Erythroblast (primary cell): ENCODE measurements at regions not wholly inside any gene's neighbourhood (a gene's known extent, or its start where the extent isn't known, plus 50 kb on each side); places are given as distances from the start of the nearest gene placed in this dataset.

Experiments
- GATA1 ChIP-seq: IDR thresholded peaks from 2 replicates; pipeline ENCODE4 v1.6.1; 2011; ENCODE audit warnings: low read depth, mild to moderate bottlenecking, control low read depth, low read length, moderate library complexity
- POLR2A ChIP-seq: IDR thresholded peaks from 2 replicates; pipeline ENCODE4 v1.6.1; 2011; ENCODE audit warnings: mild to moderate bottlenecking, low read length

DNA sequence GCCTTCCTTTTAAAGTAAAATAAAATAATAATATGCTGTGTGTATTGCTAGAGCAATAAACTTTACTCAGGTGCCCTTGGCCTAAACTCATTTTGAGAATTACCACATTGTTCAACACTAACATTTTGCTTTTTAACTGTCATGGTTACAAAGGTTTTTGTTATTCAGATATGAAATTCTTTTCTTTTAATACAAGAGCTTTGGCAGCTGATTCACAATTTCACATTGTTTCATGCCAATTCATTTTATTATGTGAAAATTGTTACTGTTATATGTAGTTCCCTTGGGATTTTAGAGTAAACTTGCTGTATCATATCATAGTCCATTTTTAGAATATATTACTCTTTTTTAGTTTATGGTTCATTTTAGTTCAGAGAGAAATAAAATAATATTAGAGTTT lies 65.8 kb upstream of the ZNF804A start:
- no peak for TF ChIP-seq POLR2A
- TF ChIP-seq GATA1, result no peak
